Kidney (tissue), 13 donors: ENCODE measurements at regions not wholly inside any gene's neighbourhood (a gene's known extent, or its start where the extent isn't known, plus 50 kb on each side); places are given as distances from the start of the nearest gene placed in this dataset.

ENCODE experiments used
- DNase-seq, 5 donors: peaks; one replicate each; pipeline ENCODE4 v3.0.0-alpha.2; 2013 to 2020
- FAIRE-seq: peaks from 2 replicates; lab custom pipeline; 2012; peaks lifted over from hg19 to GRCh38; lab: Jason Lieb, UNC
- H3K27ac ChIP-seq, 2 donors: one replicate each; pipeline ENCODE4 v1.7.0; 2013; ENCODE audit warnings: low read depth in 2 of 2, low read length in 2 of 2, inconsistent platforms in 1 of 2
- H3K27me3 ChIP-seq: one replicate; pipeline ENCODE4 v1.7.1; 2013; ENCODE audit warnings: low read length, inconsistent platforms; ENCODE audit not compliant: control insufficient read depth, insufficient read depth
- H3K36me3 ChIP-seq, 3 donors: one replicate each; pipeline versions ENCODE4 v1.7.0 to v1.7.1; 2013; ENCODE audit warnings: low read length in 3 of 3, control low read depth in 1 of 3, inconsistent platforms in 1 of 3; ENCODE audit not compliant: insufficient read depth in 3 of 3, control insufficient read depth in 2 of 3
- H3K4me1 ChIP-seq, 3 donors: one replicate each; pipeline versions ENCODE4 v1.7.0 to v1.7.1; 2013; ENCODE audit warnings: low read length in 3 of 3, inconsistent platforms in 1 of 3, low read depth in 1 of 3; ENCODE audit not compliant: control insufficient read depth in 2 of 3, insufficient read depth in 2 of 3
- H3K4me3 ChIP-seq, 3 donors: one replicate each; pipeline versions ENCODE4 v1.7.0 to v1.8.1; 2013; ENCODE audit warnings: low read length in 3 of 3, control low read depth in 1 of 3, inconsistent platforms in 1 of 3
- H3K9ac ChIP-seq, 3 donors: one replicate each; pipeline versions ENCODE4 v1.7.0 to v1.7.1; 2013; ENCODE audit warnings: low read length in 3 of 3, control low read depth in 1 of 3, inconsistent platforms in 1 of 3
- H3K9me3 ChIP-seq, 3 donors: one replicate each; pipeline versions ENCODE4 v1.7.0 to v1.7.1; 2013; ENCODE audit warnings: low read length in 3 of 3, control low read depth in 1 of 3, inconsistent platforms in 1 of 3; ENCODE audit not compliant: control insufficient read depth in 2 of 3, insufficient read depth in 1 of 3
- intact Hi-C: fragments of 100-400 bp; cut with DNase I; formaldehyde crosslinking; loops from one replicate; pipeline ENCODE4 v1.11.1; 2022
- TF ChIP-seq, protein P1 (sequence below): IDR thresholded peaks from 3 replicates; pipeline ENCODE4 v1.5.1; 2012; ENCODE audit warnings: mild to moderate bottlenecking, moderate library complexity, borderline replicate concordance; ENCODE audit not compliant: insufficient read depth; ENCODE audit errors: extremely low read depth
- donor health status: control.
- donor health status: control.
- donor health status: control.
- donor health status: control.
- donor health status: control.
- donor health status: DM: yes; HTN: yes; CAD: no.
- donor health status: Normal renal cell carcinoma (clear cell type).

DNA sequence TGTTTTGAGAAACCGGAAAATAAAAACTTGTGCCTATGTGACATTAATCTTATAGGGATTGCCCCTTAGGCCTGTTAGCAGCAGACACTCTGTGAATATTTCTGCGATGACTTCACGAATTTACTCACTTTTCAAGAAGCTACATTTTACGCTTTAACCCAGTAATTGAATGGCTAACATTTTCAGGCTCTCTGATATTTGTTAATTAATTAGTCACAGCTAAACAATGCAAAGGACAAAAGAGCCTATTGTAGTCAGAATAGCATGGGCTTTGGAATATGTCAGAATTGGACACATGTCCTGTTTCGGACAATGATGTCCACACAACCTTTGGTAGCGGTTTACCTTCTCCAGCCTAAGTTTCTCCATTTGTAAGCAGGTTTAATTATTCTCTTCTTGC, 506.6 kb downstream of the EFNB2 start:
- no peaks in the 10 kb centered on the region for H3K9me3 ChIP-seq
- TF ChIP-seq, protein P1, sequence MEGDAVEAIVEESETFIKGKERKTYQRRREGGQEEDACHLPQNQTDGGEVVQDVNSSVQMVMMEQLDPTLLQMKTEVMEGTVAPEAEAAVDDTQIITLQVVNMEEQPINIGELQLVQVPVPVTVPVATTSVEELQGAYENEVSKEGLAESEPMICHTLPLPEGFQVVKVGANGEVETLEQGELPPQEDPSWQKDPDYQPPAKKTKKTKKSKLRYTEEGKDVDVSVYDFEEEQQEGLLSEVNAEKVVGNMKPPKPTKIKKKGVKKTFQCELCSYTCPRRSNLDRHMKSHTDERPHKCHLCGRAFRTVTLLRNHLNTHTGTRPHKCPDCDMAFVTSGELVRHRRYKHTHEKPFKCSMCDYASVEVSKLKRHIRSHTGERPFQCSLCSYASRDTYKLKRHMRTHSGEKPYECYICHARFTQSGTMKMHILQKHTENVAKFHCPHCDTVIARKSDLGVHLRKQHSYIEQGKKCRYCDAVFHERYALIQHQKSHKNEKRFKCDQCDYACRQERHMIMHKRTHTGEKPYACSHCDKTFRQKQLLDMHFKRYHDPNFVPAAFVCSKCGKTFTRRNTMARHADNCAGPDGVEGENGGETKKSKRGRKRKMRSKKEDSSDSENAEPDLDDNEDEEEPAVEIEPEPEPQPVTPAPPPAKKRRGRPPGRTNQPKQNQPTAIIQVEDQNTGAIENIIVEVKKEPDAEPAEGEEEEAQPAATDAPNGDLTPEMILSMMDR = no peak
- no peak overlapping the region for H3K4me3 ChIP-seq
- no peak for FAIRE-seq
- H3K9ac ChIP-seq = no peak overlapping the region
- no peaks in the 10 kb centered on the region for H3K27me3 ChIP-seq
- no peak for DNase-seq
- intact Hi-C loops = no loop called here
- H3K36me3 ChIP-seq = no peaks in the 10 kb centered on the region
- no peaks in the 10 kb centered on the region for H3K4me1 ChIP-seq
- no peak overlapping the region for H3K27ac ChIP-seq

DNA sequence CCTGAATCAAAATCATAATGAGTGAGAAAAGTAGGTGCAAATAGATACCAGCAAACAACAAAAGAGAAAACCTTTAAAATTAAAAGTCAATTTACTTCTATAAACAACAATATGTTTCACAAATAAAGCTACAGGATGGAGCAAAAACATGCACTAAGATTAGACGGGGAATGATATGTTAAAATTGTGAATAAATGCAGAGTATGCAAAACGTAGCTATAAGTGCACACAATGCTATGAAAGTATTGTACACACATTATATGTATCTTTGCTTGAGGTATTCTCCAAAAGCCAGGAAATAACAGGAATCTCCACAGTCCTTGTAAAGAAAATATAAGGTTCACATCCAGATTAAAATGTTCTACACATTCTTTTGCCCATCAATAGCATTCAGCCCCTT, 523.9 kb downstream of the EFNB2 start:
- intact Hi-C loops = no loop called here
- DNase-seq (no peak), FAIRE-seq (no peak)
- Histone ChIP-seq H3K9ac (no peak overlapping the region), H3K27me3 (no peaks in the 10 kb centered on the region), H3K36me3 (no peaks in the 10 kb centered on the region), H3K9me3 (no peaks in the 10 kb centered on the region), H3K4me1 (no peaks in the 10 kb centered on the region), H3K27ac (no peak overlapping the region), H3K4me3 (no peak overlapping the region)
- TF ChIP-seq, protein P1 = no peak

DNA sequence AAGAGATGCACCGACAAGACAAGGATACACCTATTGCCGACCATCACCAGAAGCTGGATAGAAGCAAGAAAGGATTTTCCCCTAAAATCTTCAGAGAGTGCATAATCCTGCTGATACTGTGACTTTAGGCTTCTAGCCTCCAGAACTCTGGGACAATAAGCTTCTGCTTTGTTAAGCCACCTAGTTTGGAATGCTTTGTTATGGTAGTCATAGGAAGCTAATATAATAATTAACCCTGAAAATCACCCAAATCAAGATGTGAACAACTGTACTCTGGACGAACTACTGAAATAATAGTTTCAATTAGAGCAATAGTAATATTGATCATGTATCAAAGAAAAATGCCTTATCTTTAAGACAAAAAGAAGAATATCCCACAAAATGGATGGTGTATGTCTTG, 524.6 kb downstream of the EFNB2 start:
- no peaks in the 10 kb centered on the region for H3K36me3 ChIP-seq
- intact Hi-C loops = no loop called here
- H3K4me1 ChIP-seq = no peaks in the 10 kb centered on the region
- DNase-seq (no peak), FAIRE-seq (no peak)
- H3K4me3 ChIP-seq = no peak overlapping the region
- TF ChIP-seq, protein P1 = no peak
- no peak overlapping the region for H3K9ac ChIP-seq
- no peak overlapping the region for H3K27ac ChIP-seq
- H3K9me3 ChIP-seq = no peaks in the 10 kb centered on the region
- H3K27me3 ChIP-seq = no peaks in the 10 kb centered on the region

DNA sequence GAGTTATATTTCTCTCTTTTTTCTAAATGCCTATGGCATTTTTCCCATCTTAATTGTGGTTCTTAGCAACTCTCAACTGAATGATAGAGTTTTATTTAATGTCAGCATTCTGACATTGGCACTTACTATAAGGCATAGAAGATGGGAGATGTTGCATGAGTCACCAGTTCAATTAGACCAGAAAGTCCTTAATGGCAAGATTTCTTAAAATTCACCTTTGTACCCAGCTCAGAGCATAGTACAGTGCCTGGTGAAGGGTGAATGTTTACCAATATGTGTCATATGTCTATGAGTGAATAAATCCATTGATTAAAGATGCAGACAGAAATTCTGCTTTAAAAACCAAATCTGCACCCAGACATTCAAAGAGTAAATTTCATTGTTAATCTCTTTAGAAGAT, 526.9 kb downstream of the EFNB2 start:
- no peak for DNase-seq
- Histone ChIP-seq H3K9me3 (no peaks in the 10 kb centered on the region), H3K4me1 (no peaks in the 10 kb centered on the region), H3K27me3 (no peaks in the 10 kb centered on the region), H3K9ac (no peak overlapping the region), H3K4me3 (no peak overlapping the region), H3K36me3 (no peaks in the 10 kb centered on the region), H3K27ac (no peak overlapping the region)
- TF ChIP-seq, protein P1 = no peak
- intact Hi-C loops = no loop called here
- FAIRE-seq = no peak
